ENCODE measurements at regions not wholly inside any gene's neighbourhood (a gene's known extent, or its start where the extent isn't known, plus 50 kb on each side); places are given as distances from the start of the nearest gene placed in this dataset.
A peak's percentile ranks its signal among the peaks of the same experiment; 100 is the strongest.

- no peak for DNase-seq (ENCODE audit: low read depth)
- no peak overlapping the region for H3K4me3 ChIP-seq (ENCODE audit: low read depth, low read length)
These were observed 480.3 kb downstream of the LIG4 start for GRCh38 chr13:107734891-107735625.

GRCh38 chr13:107733276-107733675 lies 482.1 kb downstream of the LIG4 start:
- no peak for DNase-seq (ENCODE audit: low read depth)

GRCh38 chr13:107730813-107731212 lies 484.5 kb downstream of the LIG4 start:
- no peak overlapping the region for H3K4me3 ChIP-seq (ENCODE audit: low read depth, low read length)
- DNase-seq (ENCODE audit: low read depth): peak; percentile 26

More at GRCh38 chr13:107733276-107733675, 482.1 kb downstream of the LIG4 start:
- H3K4me3 ChIP-seq (ENCODE audit: low read depth, low read length): no peak overlapping the region

GRCh38 chr13:107721125-107721869 lies 494.0 kb downstream of the LIG4 start:
- H3K4me3 ChIP-seq (ENCODE audit: low read depth, low read length): peak overlapping the region; percentile 32

GRCh38 chr13:107716741-107717140 lies 498.6 kb downstream of the LIG4 start:
- no peak overlapping the region for H3K4me3 ChIP-seq (ENCODE audit: low read depth, low read length)
- DNase-seq (ENCODE audit: low read depth): no peak

More at GRCh38 chr13:107721125-107721869, 494.0 kb downstream of the LIG4 start:
- DNase-seq (ENCODE audit: low read depth): no peak

- DNase-seq (ENCODE audit: low read depth): no peak
- no peak overlapping the region for H3K4me3 ChIP-seq (ENCODE audit: low read depth, low read length)
These were observed 499.1 kb downstream of the LIG4 start for GRCh38 chr13:107716241-107716640.

GRCh38 chr13:107715496-107715895 lies 499.8 kb downstream of the LIG4 start:
- H3K4me3 ChIP-seq (ENCODE audit: low read depth, low read length): no peak overlapping the region
- no peak for DNase-seq (ENCODE audit: low read depth)

GRCh38 chr13:107713314-107713713 lies 502.0 kb downstream of the LIG4 start:
- no peak overlapping the region for H3K4me3 ChIP-seq (ENCODE audit: low read depth, low read length)
- no peak for DNase-seq (ENCODE audit: low read depth)

GRCh38 chr13:107712145-107712860 lies 503.0 kb downstream of the LIG4 start:
- H3K4me3 ChIP-seq (ENCODE audit: low read depth, low read length): no peak overlapping the region
- no peak for DNase-seq (ENCODE audit: low read depth)

GRCh38 chr13:107690181-107690580 lies 525.2 kb downstream of the LIG4 start:
- H3K4me3 ChIP-seq (ENCODE audit: low read depth, low read length): no peak overlapping the region
- DNase-seq (ENCODE audit: low read depth): no peak

GRCh38 chr13:107685876-107686275 lies 529.5 kb downstream of the LIG4 start:
- no peak for DNase-seq (ENCODE audit: low read depth)
- no peak overlapping the region for H3K4me3 ChIP-seq (ENCODE audit: low read depth, low read length)

GRCh38 chr13:107681600-107681999 lies 533.7 kb downstream of the LIG4 start:
- H3K4me3 ChIP-seq (ENCODE audit: low read depth, low read length): no peak overlapping the region
- no peak for DNase-seq (ENCODE audit: low read depth)

GRCh38 chr13:107680115-107680514 lies 535.2 kb downstream of the LIG4 start:
- no peak overlapping the region for H3K4me3 ChIP-seq (ENCODE audit: low read depth, low read length)
- no peak for DNase-seq (ENCODE audit: low read depth)

- DNase-seq (ENCODE audit: low read depth): no peak
- no peak overlapping the region for H3K4me3 ChIP-seq (ENCODE audit: low read depth, low read length)
These were observed 537.2 kb downstream of the LIG4 start for GRCh38 chr13:107678075-107678689.

- DNase-seq (ENCODE audit: low read depth): no peak
- no peak overlapping the region for H3K4me3 ChIP-seq (ENCODE audit: low read depth, low read length)
These were observed 539.3 kb downstream of the LIG4 start for GRCh38 chr13:107675847-107676550.

GRCh38 chr13:107669391-107669993 lies 545.8 kb downstream of the LIG4 start:
- peak; percentile 10 for DNase-seq (ENCODE audit: low read depth)
- no peak overlapping the region for H3K4me3 ChIP-seq (ENCODE audit: low read depth, low read length)

GRCh38 chr13:107665926-107666458 lies 549.3 kb downstream of the LIG4 start:
- DNase-seq (ENCODE audit: low read depth): no peak

GRCh38 chr13:107650081-107650701 lies 565.1 kb downstream of the LIG4 start:
- H3K4me3 ChIP-seq (ENCODE audit: low read depth, low read length): no peak overlapping the region
- DNase-seq (ENCODE audit: low read depth): no peak

More at GRCh38 chr13:107665926-107666458, 549.3 kb downstream of the LIG4 start:
- H3K4me3 ChIP-seq (ENCODE audit: low read depth, low read length): no peak overlapping the region
